ENCODE measurements at regions not wholly inside any gene's neighbourhood (a gene's known extent, or its start where the extent isn't known, plus 50 kb on each side); places are given as distances from the start of the nearest gene placed in this dataset.

DNA sequence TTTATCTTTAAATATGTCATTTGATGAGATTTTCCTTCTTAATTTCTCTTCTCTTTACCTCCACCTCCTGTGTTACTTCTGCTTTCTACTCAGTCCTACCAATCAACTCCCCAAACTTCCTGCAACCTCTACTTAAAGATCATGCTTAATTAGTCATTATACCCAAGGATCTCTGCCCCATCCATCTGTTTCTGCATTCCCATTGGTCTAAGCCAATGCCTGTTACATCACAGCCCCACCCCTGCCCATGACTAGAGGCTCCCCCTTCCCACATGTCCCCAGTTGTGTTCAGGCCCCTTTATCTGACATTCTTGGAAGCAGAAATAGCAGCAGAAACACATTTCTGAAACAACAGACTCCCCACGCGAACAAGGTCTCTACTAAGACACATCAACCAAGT, 319.1 kb upstream of the NFE2L3 start:
- no peaks in the 10 kb centered on the region for H4K20me1 ChIP-seq (ENCODE audit: low read length)
- no peaks in the 10 kb centered on the region; the same call in 1 of the 2 replicates for H3K9me2 ChIP-seq (replicated peaks; ENCODE audit: low read length)
- H3K36me3 ChIP-seq (ENCODE audit: low read depth, low read length), result no peaks in the 10 kb centered on the region
- no peak overlapping the region for H3K4me3 ChIP-seq (ENCODE audit: low read length)
- ChIA-PET CTCF (no interaction called here), POLR2A (ENCODE audit: unreplicated experiment) (no interaction called here)
- no peak for DNase-seq
- intact Hi-C loops (cut with micrococcal nuclease), result no loop called here
- no peaks in the 10 kb centered on the region for H3K9me3 ChIP-seq (ENCODE audit: low read length)
- no peaks in the 10 kb centered on the region for H3F3A ChIP-seq (ENCODE audit: low read length, unreplicated experiment)
- no peaks in the 10 kb centered on the region for H3K4me1 ChIP-seq (ENCODE audit: insufficient read depth, low read length)
- BruUV-seq (replicated peaks), result no TSS peak
- H3K27ac ChIP-seq (ENCODE audit: low read length), result no peak overlapping the region
- H3K79me2 ChIP-seq (ENCODE audit: low read length), result no peaks in the 10 kb centered on the region
- no peak overlapping the region for H2AFZ ChIP-seq (ENCODE audit: low read length)
- no peak overlapping the region for H3K9ac ChIP-seq (ENCODE audit: low read length)
- TF ChIP-seq EZH2phosphoT487 (IDR thresholded peaks at IDR 0.05; ENCODE audit: borderline replicate concordance, low read length), result no peak
- TF ChIP-seq, protein P1, sequence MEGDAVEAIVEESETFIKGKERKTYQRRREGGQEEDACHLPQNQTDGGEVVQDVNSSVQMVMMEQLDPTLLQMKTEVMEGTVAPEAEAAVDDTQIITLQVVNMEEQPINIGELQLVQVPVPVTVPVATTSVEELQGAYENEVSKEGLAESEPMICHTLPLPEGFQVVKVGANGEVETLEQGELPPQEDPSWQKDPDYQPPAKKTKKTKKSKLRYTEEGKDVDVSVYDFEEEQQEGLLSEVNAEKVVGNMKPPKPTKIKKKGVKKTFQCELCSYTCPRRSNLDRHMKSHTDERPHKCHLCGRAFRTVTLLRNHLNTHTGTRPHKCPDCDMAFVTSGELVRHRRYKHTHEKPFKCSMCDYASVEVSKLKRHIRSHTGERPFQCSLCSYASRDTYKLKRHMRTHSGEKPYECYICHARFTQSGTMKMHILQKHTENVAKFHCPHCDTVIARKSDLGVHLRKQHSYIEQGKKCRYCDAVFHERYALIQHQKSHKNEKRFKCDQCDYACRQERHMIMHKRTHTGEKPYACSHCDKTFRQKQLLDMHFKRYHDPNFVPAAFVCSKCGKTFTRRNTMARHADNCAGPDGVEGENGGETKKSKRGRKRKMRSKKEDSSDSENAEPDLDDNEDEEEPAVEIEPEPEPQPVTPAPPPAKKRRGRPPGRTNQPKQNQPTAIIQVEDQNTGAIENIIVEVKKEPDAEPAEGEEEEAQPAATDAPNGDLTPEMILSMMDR (conservative IDR thresholded peaks at IDR 0.05; ENCODE audit: low read depth, low read length), result no peak
- TF ChIP-seq EZH2 (IDR thresholded peaks at IDR 0.05; ENCODE audit: low read length, unreplicated experiment), result no peak
- H3K27me3 ChIP-seq (ENCODE audit: low read length), result peaks cover 70% of the 10 kb centered on the region
- no peak overlapping the region for H3K4me2 ChIP-seq (ENCODE audit: low read length)
- ATAC-seq, result no peak

DNA sequence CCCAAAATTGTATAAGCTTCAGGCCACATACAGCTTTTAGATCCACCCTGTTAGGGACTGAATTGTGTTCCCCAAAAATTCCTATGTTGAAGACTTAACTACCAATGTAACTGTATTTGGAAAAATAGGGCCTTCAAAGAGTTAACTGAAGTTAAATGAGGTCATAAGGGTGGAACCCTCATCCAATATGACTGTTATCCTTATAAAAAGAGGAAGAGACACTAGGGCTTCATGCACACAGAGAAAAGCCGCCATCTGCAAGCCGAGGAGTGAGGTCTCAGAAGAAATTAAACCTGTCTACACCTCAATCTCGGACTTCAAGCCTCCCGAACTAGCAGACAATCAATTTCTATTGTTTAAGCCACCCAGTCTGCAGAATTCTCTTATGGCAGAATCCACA, 317.9 kb upstream of the NFE2L3 start:
- H3K79me2 ChIP-seq (ENCODE audit: low read length), result no peaks in the 10 kb centered on the region
- POLR2A ChIA-PET (ENCODE audit: unreplicated experiment), result no interaction called here
- H3K27me3 ChIP-seq (ENCODE audit: low read length), result peaks cover 70% of the 10 kb centered on the region
- H3K9me2 ChIP-seq (replicated peaks; ENCODE audit: low read length), result no peaks in the 10 kb centered on the region; the same call in 1 of the 2 replicates
- no peaks in the 10 kb centered on the region for H3K36me3 ChIP-seq (ENCODE audit: low read depth, low read length)
- H3K4me1 ChIP-seq (ENCODE audit: insufficient read depth, low read length), result no peaks in the 10 kb centered on the region
- no peaks in the 10 kb centered on the region for H4K20me1 ChIP-seq (ENCODE audit: low read length)
- H3K27ac ChIP-seq (ENCODE audit: low read length), result no peak overlapping the region
- no TSS peak for BruUV-seq (replicated peaks)
- DNase-seq (no peak), ATAC-seq (no peak)
- H3K4me2 ChIP-seq (ENCODE audit: low read length), result no peak overlapping the region
- H3F3A ChIP-seq (ENCODE audit: low read length, unreplicated experiment), result no peaks in the 10 kb centered on the region
- no peaks in the 10 kb centered on the region for H3K9me3 ChIP-seq (ENCODE audit: low read length)
- intact Hi-C loops (cut with micrococcal nuclease), result no loop called here
- TF ChIP-seq EZH2phosphoT487 (IDR thresholded peaks at IDR 0.05; ENCODE audit: borderline replicate concordance, low read length) (no peak), EZH2 (IDR thresholded peaks at IDR 0.05; ENCODE audit: low read length, unreplicated experiment) (no peak)
- TF ChIP-seq, protein P1 (conservative IDR thresholded peaks at IDR 0.05; ENCODE audit: low read depth, low read length), result no peak
- H3K9ac ChIP-seq (ENCODE audit: low read length), result no peak overlapping the region
- H3K4me3 ChIP-seq (ENCODE audit: low read length), result no peak overlapping the region
- H2AFZ ChIP-seq (ENCODE audit: low read length), result no peak overlapping the region
- CTCF ChIA-PET, result no interaction called here

DNA sequence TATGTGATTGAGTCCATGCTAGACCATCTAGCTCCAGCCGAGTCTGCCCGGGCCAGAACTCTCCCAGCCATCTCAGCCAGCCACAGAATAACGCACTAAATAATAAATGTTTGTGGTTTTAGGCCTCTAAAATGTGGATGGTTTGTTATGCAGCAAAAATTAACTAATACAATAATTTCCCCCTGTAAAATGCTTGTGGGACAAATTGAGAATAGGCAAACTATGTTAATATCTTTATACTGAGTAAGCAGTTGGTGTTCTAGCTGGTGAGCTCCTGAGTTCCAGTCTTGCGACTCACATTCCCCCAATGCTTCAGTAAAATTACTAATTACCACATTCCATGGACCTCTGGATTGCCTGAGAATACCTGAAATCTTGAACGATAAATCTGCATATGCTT, 316.8 kb upstream of the NFE2L3 start:
- ATAC-seq (no peak), DNase-seq (no peak)
- no peak overlapping the region for H3K27ac ChIP-seq (ENCODE audit: low read length)
- TF ChIP-seq EZH2 (IDR thresholded peaks at IDR 0.05; ENCODE audit: low read length, unreplicated experiment) (no peak), EZH2phosphoT487 (IDR thresholded peaks at IDR 0.05; ENCODE audit: borderline replicate concordance, low read length) (no peak)
- TF ChIP-seq, protein P1 (conservative IDR thresholded peaks at IDR 0.05; ENCODE audit: low read depth, low read length), result no peak
- H3K4me2 ChIP-seq (ENCODE audit: low read length), result no peak overlapping the region
- H3K79me2 ChIP-seq (ENCODE audit: low read length), result no peaks in the 10 kb centered on the region
- no peaks in the 10 kb centered on the region; the same call in 1 of the 2 replicates for H3K9me2 ChIP-seq (replicated peaks; ENCODE audit: low read length)
- H3K4me1 ChIP-seq (ENCODE audit: insufficient read depth, low read length), result no peaks in the 10 kb centered on the region
- no peaks in the 10 kb centered on the region for H4K20me1 ChIP-seq (ENCODE audit: low read length)
- no peak overlapping the region for H2AFZ ChIP-seq (ENCODE audit: low read length)
- no peak overlapping the region for H3K9ac ChIP-seq (ENCODE audit: low read length)
- intact Hi-C loops (cut with micrococcal nuclease), result no loop called here
- peaks cover 62% of the 10 kb centered on the region for H3K27me3 ChIP-seq (ENCODE audit: low read length)
- H3F3A ChIP-seq (ENCODE audit: low read length, unreplicated experiment), result no peaks in the 10 kb centered on the region
- ChIA-PET CTCF (interaction anchor here (0.6 kb wide), 1 partner anchor 568 kb away, joined by 3 read pairs; no protein-coding TSS in a partner anchor), POLR2A (ENCODE audit: unreplicated experiment) (no interaction called here)
- H3K9me3 ChIP-seq (ENCODE audit: low read length), result no peaks in the 10 kb centered on the region
- H3K36me3 ChIP-seq (ENCODE audit: low read depth, low read length), result no peaks in the 10 kb centered on the region
- no peak overlapping the region for H3K4me3 ChIP-seq (ENCODE audit: low read length)
- no TSS peak for BruUV-seq (replicated peaks)

Data from PC-3 (cell line).